ENCODE measurements at regions not wholly inside any gene's neighbourhood (a gene's known extent, or its start where the extent isn't known, plus 50 kb on each side); places are given as distances from the start of the nearest gene placed in this dataset.

- TF ChIP-seq CTCF (IDR thresholded peaks at IDR 0.05; ENCODE audit: low read depth, low read length, missing input control) (no peak), TAF1 (conservative IDR thresholded peaks at IDR 0.05) (no peak), HNF4G (IDR thresholded peaks at IDR 0.05) (no peak), RAD21 (IDR thresholded peaks at IDR 0.05) (no peak), RXRA (IDR thresholded peaks at IDR 0.05) (no peak), MAX (IDR thresholded peaks at IDR 0.05) (no peak), SP1 (IDR thresholded peaks at IDR 0.05) (no peak), GABPA (IDR thresholded peaks at IDR 0.05 in 1 of 2, conservative IDR thresholded peaks at IDR 0.05 in 1 of 2) (no peak)
These were observed 611.1 kb downstream of the ACTL7B start for GRCh38 chr9:108244686-108245085.
